ENCODE measurements at regions not wholly inside any gene's neighbourhood (a gene's known extent, or its start where the extent isn't known, plus 50 kb on each side); places are given as distances from the start of the nearest gene placed in this dataset.

DNA sequence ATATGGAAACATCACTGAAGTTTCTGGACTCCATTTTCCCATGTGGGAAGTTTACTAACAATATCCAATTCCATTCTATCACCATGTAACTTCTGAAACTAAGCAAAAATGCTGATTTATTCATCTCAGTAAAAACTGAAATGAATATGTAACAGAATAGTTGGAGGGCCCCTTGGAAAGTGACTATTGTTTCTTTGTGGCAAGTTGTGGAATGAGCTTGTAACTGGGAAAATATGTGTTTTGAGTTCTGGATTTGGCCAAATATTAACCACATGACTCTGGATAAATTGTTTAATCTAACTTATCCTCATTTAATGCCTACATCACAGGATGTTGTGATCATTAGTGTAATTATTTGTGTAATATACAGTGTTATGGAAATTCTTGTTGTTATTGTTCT lies 619.3 kb downstream of the TLE4 start:
- TF ChIP-seq EGR1 (IDR thresholded peaks at IDR 0.05; ENCODE audit: borderline replicate concordance, low read depth, low read length) (no peak), FOSL1 (IDR thresholded peaks at IDR 0.05; ENCODE audit: insufficient read depth, low read depth, low read length) (no peak), JUN (IDR thresholded peaks at IDR 0.05; ENCODE audit: low read depth, low read length) (no peak), KDM1A (IDR thresholded peaks at IDR 0.05; ENCODE audit: borderline replicate concordance, low read length) (no peak), JUND (IDR thresholded peaks at IDR 0.05; ENCODE audit: low read length) (no peak), NRF1 (IDR thresholded peaks at IDR 0.05; ENCODE audit: low read depth, low read length) (no peak), EZH2 (IDR thresholded peaks at IDR 0.05; ENCODE audit: low read depth, low read length, severe bottlenecking) (no peak)
- TF ChIP-seq, protein P1, sequence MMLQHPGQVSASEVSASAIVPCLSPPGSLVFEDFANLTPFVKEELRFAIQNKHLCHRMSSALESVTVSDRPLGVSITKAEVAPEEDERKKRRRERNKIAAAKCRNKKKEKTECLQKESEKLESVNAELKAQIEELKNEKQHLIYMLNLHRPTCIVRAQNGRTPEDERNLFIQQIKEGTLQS (IDR thresholded peaks at IDR 0.05; ENCODE audit: insufficient read depth, low read depth, low read length) = no peak
- TF ChIP-seq, protein P2, sequence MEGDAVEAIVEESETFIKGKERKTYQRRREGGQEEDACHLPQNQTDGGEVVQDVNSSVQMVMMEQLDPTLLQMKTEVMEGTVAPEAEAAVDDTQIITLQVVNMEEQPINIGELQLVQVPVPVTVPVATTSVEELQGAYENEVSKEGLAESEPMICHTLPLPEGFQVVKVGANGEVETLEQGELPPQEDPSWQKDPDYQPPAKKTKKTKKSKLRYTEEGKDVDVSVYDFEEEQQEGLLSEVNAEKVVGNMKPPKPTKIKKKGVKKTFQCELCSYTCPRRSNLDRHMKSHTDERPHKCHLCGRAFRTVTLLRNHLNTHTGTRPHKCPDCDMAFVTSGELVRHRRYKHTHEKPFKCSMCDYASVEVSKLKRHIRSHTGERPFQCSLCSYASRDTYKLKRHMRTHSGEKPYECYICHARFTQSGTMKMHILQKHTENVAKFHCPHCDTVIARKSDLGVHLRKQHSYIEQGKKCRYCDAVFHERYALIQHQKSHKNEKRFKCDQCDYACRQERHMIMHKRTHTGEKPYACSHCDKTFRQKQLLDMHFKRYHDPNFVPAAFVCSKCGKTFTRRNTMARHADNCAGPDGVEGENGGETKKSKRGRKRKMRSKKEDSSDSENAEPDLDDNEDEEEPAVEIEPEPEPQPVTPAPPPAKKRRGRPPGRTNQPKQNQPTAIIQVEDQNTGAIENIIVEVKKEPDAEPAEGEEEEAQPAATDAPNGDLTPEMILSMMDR (IDR thresholded peaks at IDR 0.05; ENCODE audit: control extremely low read depth in 1 of 3, insufficient read depth in 1 of 3, low read depth in 1 of 3, low read length in 3 of 3) = no peak
